ENCODE measurements at regions not wholly inside any gene's neighbourhood (a gene's known extent, or its start where the extent isn't known, plus 50 kb on each side); places are given as distances from the start of the nearest gene placed in this dataset.

DNA sequence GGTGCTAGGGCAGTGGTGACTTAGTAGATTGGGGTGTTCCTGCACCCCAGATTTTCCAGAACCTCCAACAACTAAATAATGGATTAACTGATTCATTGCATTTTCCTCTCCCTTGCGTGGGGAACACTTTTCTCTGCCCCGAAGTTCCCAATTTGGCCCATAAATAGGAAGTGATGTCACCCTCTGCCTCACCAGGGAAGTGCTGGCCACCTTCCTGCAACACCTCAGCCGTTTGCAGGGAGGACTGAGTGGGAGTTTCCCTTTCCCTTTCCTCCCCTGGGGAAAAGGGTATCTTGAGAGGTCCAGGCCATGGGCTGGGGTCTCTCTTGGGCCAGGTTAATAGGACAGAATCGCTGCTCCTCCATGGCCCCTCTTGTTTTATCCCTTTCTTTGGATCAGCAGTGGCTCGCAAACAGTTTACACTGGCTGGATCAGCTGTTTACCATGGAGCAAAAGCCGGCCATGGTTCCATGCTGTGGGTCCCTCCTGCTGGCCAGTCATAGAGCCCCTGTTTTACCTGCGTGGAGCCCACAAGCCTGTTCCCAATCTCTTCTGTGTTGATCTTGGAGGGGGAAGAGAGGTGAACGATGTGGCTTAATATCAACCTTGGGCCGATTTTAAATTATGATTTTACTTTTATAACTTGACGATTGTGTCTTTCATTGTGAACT lies 91.6 kb upstream of the VRK1 start:
- Mint-ChIP-seq H3K9me3 (ENCODE audit: unreplicated experiment) (peaks cover 2% of the 10 kb centered on the region), H3K27ac (ENCODE audit: unreplicated experiment) (no peak overlapping the region), H3K36me3 (ENCODE audit: low read depth, unreplicated experiment) (no peaks in the 10 kb centered on the region), H3K4me3 (ENCODE audit: unreplicated experiment) (no peak overlapping the region), H3K4me1 (ENCODE audit: low read depth, unreplicated experiment) (no peaks in the 10 kb centered on the region), H3K27me3 (ENCODE audit: low read depth, unreplicated experiment) (peaks cover 14% of the 10 kb centered on the region)
- H4K20me1 ChIP-seq (ENCODE audit: insufficient read depth, low read length), result no peaks in the 10 kb centered on the region
- H2AFZ ChIP-seq (ENCODE audit: low read depth, low read length), result no peak overlapping the region
- no peak overlapping the region for H3K4me2 ChIP-seq (ENCODE audit: low read length)
- no peaks in the 10 kb centered on the region for H3K36me3 ChIP-seq (ENCODE audit: insufficient read depth, low read length)
- H3K27ac ChIP-seq (ENCODE audit: low read depth, low read length), result no peak overlapping the region
- DNase-seq (ENCODE audit: low read depth), result no peak
- H3K4me1 ChIP-seq (ENCODE audit: insufficient read depth, low read length), result no peaks in the 10 kb centered on the region
- no peak overlapping the region for H3K9ac ChIP-seq (ENCODE audit: low read length)
- no peaks in the 10 kb centered on the region for H3K79me2 ChIP-seq (ENCODE audit: insufficient read depth, low read length)
- H3K9me3 ChIP-seq (ENCODE audit: insufficient read depth, low read depth, low read length), result no peaks in the 10 kb centered on the region
- TF ChIP-seq, protein P1, sequence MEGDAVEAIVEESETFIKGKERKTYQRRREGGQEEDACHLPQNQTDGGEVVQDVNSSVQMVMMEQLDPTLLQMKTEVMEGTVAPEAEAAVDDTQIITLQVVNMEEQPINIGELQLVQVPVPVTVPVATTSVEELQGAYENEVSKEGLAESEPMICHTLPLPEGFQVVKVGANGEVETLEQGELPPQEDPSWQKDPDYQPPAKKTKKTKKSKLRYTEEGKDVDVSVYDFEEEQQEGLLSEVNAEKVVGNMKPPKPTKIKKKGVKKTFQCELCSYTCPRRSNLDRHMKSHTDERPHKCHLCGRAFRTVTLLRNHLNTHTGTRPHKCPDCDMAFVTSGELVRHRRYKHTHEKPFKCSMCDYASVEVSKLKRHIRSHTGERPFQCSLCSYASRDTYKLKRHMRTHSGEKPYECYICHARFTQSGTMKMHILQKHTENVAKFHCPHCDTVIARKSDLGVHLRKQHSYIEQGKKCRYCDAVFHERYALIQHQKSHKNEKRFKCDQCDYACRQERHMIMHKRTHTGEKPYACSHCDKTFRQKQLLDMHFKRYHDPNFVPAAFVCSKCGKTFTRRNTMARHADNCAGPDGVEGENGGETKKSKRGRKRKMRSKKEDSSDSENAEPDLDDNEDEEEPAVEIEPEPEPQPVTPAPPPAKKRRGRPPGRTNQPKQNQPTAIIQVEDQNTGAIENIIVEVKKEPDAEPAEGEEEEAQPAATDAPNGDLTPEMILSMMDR (IDR thresholded peaks at IDR 0.05; ENCODE audit: insufficient read depth, low read depth, low read length), result no peak
- TF ChIP-seq EZH2 (IDR thresholded peaks at IDR 0.05; ENCODE audit: insufficient read depth, low read length), result no peak
- H3K4me3 ChIP-seq (ENCODE audit: insufficient read depth, low read depth, low read length), result no peak overlapping the region
- no peaks in the 10 kb centered on the region for H3K27me3 ChIP-seq (ENCODE audit: insufficient read depth, low read length)
- no peak for FAIRE-seq

DNA sequence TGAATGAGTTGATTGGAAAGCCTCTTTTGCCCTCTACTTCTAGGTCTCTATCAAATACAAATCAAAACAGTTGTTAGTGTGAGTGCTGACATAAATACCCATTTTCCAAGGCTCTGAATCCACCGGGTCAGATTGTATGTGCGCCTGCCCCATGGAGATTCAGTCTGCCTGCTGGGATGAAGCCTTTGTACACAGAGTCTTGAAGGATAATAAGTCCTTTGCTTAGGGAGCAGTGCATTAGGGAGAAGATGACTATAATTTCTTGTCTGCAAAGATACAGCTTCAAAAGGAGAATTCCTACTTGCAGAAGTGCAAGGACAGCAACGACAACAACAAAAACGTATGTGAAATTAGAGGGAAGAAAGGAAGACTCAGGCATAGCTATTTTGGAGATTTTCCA lies 90.3 kb upstream of the VRK1 start:
- H3K36me3 ChIP-seq (ENCODE audit: insufficient read depth, low read length), result no peaks in the 10 kb centered on the region
- no peak overlapping the region for H3K4me3 Mint-ChIP-seq (ENCODE audit: unreplicated experiment)
- no peak overlapping the region for H3K4me3 ChIP-seq (ENCODE audit: insufficient read depth, low read depth, low read length)
- H3K4me1 ChIP-seq (ENCODE audit: insufficient read depth, low read length), result no peaks in the 10 kb centered on the region
- no peaks in the 10 kb centered on the region for H3K27me3 ChIP-seq (ENCODE audit: insufficient read depth, low read length)
- H4K20me1 ChIP-seq (ENCODE audit: insufficient read depth, low read length), result no peaks in the 10 kb centered on the region
- DNase-seq (ENCODE audit: low read depth) (no peak), FAIRE-seq (no peak)
- no peaks in the 10 kb centered on the region for H3K79me2 ChIP-seq (ENCODE audit: insufficient read depth, low read length)
- H3K27ac Mint-ChIP-seq (ENCODE audit: unreplicated experiment), result no peak overlapping the region
- no peak for TF ChIP-seq EZH2 (IDR thresholded peaks at IDR 0.05; ENCODE audit: insufficient read depth, low read length)
- TF ChIP-seq, protein P1 (IDR thresholded peaks at IDR 0.05; ENCODE audit: insufficient read depth, low read depth, low read length), result no peak
- H3K36me3 Mint-ChIP-seq (ENCODE audit: low read depth, unreplicated experiment), result no peaks in the 10 kb centered on the region
- no peak overlapping the region for H2AFZ ChIP-seq (ENCODE audit: low read depth, low read length)
- H3K9me3 ChIP-seq (ENCODE audit: insufficient read depth, low read depth, low read length), result no peaks in the 10 kb centered on the region
- no peaks in the 10 kb centered on the region for H3K4me1 Mint-ChIP-seq (ENCODE audit: low read depth, unreplicated experiment)
- H3K4me2 ChIP-seq (ENCODE audit: low read length), result no peak overlapping the region
- no peak overlapping the region for H3K9ac ChIP-seq (ENCODE audit: low read length)
- H3K27me3 Mint-ChIP-seq (ENCODE audit: low read depth, unreplicated experiment), result peaks cover 7% of the 10 kb centered on the region
- H3K9me3 Mint-ChIP-seq (ENCODE audit: unreplicated experiment), result peaks cover 2% of the 10 kb centered on the region
- no peak overlapping the region for H3K27ac ChIP-seq (ENCODE audit: low read depth, low read length)

DNA sequence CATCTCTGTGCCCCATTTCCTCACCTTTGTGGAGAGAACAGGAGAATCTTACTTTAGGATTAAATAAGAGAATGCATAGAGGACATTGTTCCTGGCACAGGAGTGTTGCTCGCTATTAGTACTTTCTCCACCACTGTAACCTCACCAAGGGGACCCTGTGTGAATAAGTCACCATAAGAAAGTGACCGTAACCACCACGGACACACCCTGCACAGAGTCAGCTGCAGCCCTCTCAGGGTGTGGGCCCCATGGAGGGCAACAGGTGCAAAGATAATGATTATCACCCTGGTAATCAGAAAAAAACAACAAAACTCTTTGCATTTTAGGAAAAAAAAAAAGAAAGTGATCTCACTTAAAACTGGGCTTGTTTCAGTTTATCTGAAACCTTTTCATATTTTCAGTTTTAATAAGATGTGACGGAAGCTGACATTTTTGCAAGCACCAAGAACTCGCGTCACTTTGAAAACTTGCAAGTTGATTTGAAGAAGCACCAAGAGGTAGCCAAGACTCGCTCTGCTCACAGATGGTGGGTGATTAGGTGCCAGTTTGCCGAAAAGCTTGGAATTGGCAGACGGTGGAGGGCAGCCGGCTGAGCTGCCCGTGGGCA lies 87.0 kb upstream of the VRK1 start:
- H3K9me3 ChIP-seq (ENCODE audit: insufficient read depth, low read depth, low read length), result no peaks in the 10 kb centered on the region
- FAIRE-seq, result no peak
- TF ChIP-seq, protein P1 (IDR thresholded peaks at IDR 0.05; ENCODE audit: insufficient read depth, low read depth, low read length), result no peak
- TF ChIP-seq EZH2 (IDR thresholded peaks at IDR 0.05; ENCODE audit: insufficient read depth, low read length), result no peak
- H3K27me3 Mint-ChIP-seq (ENCODE audit: low read depth, unreplicated experiment), result peaks cover 23% of the 10 kb centered on the region
- no peak overlapping the region for H3K4me2 ChIP-seq (ENCODE audit: low read length)
- H3K4me1 Mint-ChIP-seq (ENCODE audit: low read depth, unreplicated experiment), result no peaks in the 10 kb centered on the region
- no peak overlapping the region for H3K9ac ChIP-seq (ENCODE audit: low read length)
- no peak overlapping the region for H3K27ac ChIP-seq (ENCODE audit: low read depth, low read length)
- H3K9me3 Mint-ChIP-seq (ENCODE audit: unreplicated experiment), result no peaks in the 10 kb centered on the region
- H3K36me3 ChIP-seq (ENCODE audit: insufficient read depth, low read length), result no peaks in the 10 kb centered on the region
- no peaks in the 10 kb centered on the region for H4K20me1 ChIP-seq (ENCODE audit: insufficient read depth, low read length)
- no peaks in the 10 kb centered on the region for H3K27me3 ChIP-seq (ENCODE audit: insufficient read depth, low read length)
- H3K4me3 ChIP-seq (ENCODE audit: insufficient read depth, low read depth, low read length), result no peak overlapping the region
- no peaks in the 10 kb centered on the region for H3K36me3 Mint-ChIP-seq (ENCODE audit: low read depth, unreplicated experiment)
- H3K4me3 Mint-ChIP-seq (ENCODE audit: unreplicated experiment), result no peak overlapping the region
- DNase-seq (ENCODE audit: low read depth), result no peak
- no peak overlapping the region for H3K27ac Mint-ChIP-seq (ENCODE audit: unreplicated experiment)
- H2AFZ ChIP-seq (ENCODE audit: low read depth, low read length), result no peak overlapping the region
- no peaks in the 10 kb centered on the region for H3K79me2 ChIP-seq (ENCODE audit: insufficient read depth, low read length)
- H3K4me1 ChIP-seq (ENCODE audit: insufficient read depth, low read length), result no peaks in the 10 kb centered on the region

All from astrocyte (in vitro differentiated cells and primary cell).